SU-DHL-6 (cell line): ENCODE measurements at regions not wholly inside any gene's neighbourhood (a gene's known extent, or its start where the extent isn't known, plus 50 kb on each side); places are given as distances from the start of the nearest gene placed in this dataset.

Source experiments
- H2AFZ ChIP-seq: fragments of 200-600 bp; sonication (generic); 2 replicates; pipeline ENCODE4 v1.6.1; 2014; ENCODE audit warnings: low read depth, mild to moderate bottlenecking, moderate library complexity, mixed read lengths, antibody characterized with exemption, low read length; ENCODE audit not compliant: severe bottlenecking
- H3F3A ChIP-seq: fragments of 200-600 bp; shearing (Covaris generic); 2 replicates; pipeline ENCODE4 v1.6.0; 2016; ENCODE audit warnings: antibody characterized with exemption, mild to moderate bottlenecking; ENCODE audit not compliant: insufficient read depth
- H3K27ac ChIP-seq: fragments of 200-600 bp; sonication (generic); 2 replicates; pipeline ENCODE4 v1.5.1; 2016; ENCODE audit warnings: low read depth, mild to moderate bottlenecking, low read length, moderate library complexity, mixed read lengths
- H3K27me3 ChIP-seq: fragments of 200-600 bp; sonication (generic), shearing (Covaris generic); 2 replicates; pipeline ENCODE4 v1.6.0; 2014; ENCODE audit warnings: mild to moderate bottlenecking, low read length
- H3K36me3 ChIP-seq: fragments of 200-600 bp; sonication (generic); 2 replicates; pipeline ENCODE4 v1.6.1; 2014; ENCODE audit warnings: mild to moderate bottlenecking, low read length, mixed read lengths
- H3K4me2 ChIP-seq: fragments of 300-600, 200-600 bp; shearing (Covaris generic), sonication (generic); 2 replicates; pipeline ENCODE4 v1.6.0; 2014; ENCODE audit warnings: low read length, low read depth, mild to moderate bottlenecking; ENCODE audit not compliant: poor library complexity, severe bottlenecking
- H3K4me3 ChIP-seq: fragments of 200-600 bp; sonication (generic); 2 replicates; pipeline ENCODE4 v1.5.1; 2014; ENCODE audit warnings: antibody characterized with exemption, low read length, mild to moderate bottlenecking, mixed read lengths; ENCODE audit not compliant: insufficient read depth, poor library complexity, severe bottlenecking
- H3K79me2 ChIP-seq: fragments of 200-600 bp; sonication (generic); 2 replicates; pipeline ENCODE4 v1.6.1; 2014; ENCODE audit warnings: mild to moderate bottlenecking, low read length, moderate library complexity; ENCODE audit not compliant: insufficient read depth
- H3K9ac ChIP-seq: fragments of 200-600 bp; sonication (generic); 2 replicates; pipeline ENCODE4 v1.7.0; 2014; ENCODE audit warnings: mild to moderate bottlenecking, low read length
- H3K9me2 ChIP-seq: fragments of 200-600 bp; sonication (generic); replicated peaks from 2 replicates; pipeline ENCODE4 v1.6.1; 2014; ENCODE audit warnings: low read length; ENCODE audit not compliant: insufficient read depth
- H3K9me3 ChIP-seq: fragments of 200-600 bp; sonication (generic); 2 replicates; pipeline ENCODE4 v1.6.1; 2014; ENCODE audit warnings: low read length, mixed read lengths; ENCODE audit not compliant: insufficient read depth
- H4K20me1 ChIP-seq: fragments of 200-600 bp; sonication (generic); 2 replicates; pipeline ENCODE4 v1.6.1; 2014; ENCODE audit warnings: low read depth, mild to moderate bottlenecking, antibody characterized with exemption, low read length, moderate library complexity, mixed read lengths
- EZH2phosphoT487 ChIP-seq: fragments of 200-600 bp; sonication (generic), shearing (Covaris generic); conservative IDR thresholded peaks from 2 replicates; pipeline ENCODE4 v1.6.1; 2018; ENCODE audit warnings: mild to moderate bottlenecking, antibody characterized with exemption, low read length, moderate library complexity, mixed read lengths
- TF ChIP-seq, protein P1 (sequence below): fragments of 200-600 bp; sonication (generic); IDR thresholded peaks from one replicate; pipeline ENCODE4 v1.5.1; 2017; ENCODE audit warnings: antibody characterized with exemption, mild to moderate bottlenecking, low read length, moderate library complexity; ENCODE audit not compliant: insufficient read depth, poor library complexity, severe bottlenecking

- Histone ChIP-seq H4K20me1 (no peaks in the 10 kb centered on the region), H3K36me3 (no peaks in the 10 kb centered on the region), H3K27ac (no peak overlapping the region), H3K4me2 (no peak overlapping the region), H3K9me2 (no peaks in the 10 kb centered on the region), H3K9ac (no peak overlapping the region), H3K79me2 (no peaks in the 10 kb centered on the region), H3K4me3 (no peak overlapping the region), H3K9me3 (no peaks in the 10 kb centered on the region), H3F3A (no peaks in the 10 kb centered on the region), H2AFZ (no peak overlapping the region), H3K27me3 (no peaks in the 10 kb centered on the region)
- TF ChIP-seq, protein P1, sequence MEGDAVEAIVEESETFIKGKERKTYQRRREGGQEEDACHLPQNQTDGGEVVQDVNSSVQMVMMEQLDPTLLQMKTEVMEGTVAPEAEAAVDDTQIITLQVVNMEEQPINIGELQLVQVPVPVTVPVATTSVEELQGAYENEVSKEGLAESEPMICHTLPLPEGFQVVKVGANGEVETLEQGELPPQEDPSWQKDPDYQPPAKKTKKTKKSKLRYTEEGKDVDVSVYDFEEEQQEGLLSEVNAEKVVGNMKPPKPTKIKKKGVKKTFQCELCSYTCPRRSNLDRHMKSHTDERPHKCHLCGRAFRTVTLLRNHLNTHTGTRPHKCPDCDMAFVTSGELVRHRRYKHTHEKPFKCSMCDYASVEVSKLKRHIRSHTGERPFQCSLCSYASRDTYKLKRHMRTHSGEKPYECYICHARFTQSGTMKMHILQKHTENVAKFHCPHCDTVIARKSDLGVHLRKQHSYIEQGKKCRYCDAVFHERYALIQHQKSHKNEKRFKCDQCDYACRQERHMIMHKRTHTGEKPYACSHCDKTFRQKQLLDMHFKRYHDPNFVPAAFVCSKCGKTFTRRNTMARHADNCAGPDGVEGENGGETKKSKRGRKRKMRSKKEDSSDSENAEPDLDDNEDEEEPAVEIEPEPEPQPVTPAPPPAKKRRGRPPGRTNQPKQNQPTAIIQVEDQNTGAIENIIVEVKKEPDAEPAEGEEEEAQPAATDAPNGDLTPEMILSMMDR = no peak
These were observed 230.1 kb upstream of the TPM1 start for GRCh38 chr15:62812515-62812835.

- H3K4me2 ChIP-seq = no peak overlapping the region
- no peaks in the 10 kb centered on the region for H4K20me1 ChIP-seq
- H3K79me2 ChIP-seq = no peaks in the 10 kb centered on the region
- no peak overlapping the region for H3K27ac ChIP-seq
- no peaks in the 10 kb centered on the region for H3K9me3 ChIP-seq
- no peak overlapping the region for H3K9ac ChIP-seq
- H3K36me3 ChIP-seq = no peaks in the 10 kb centered on the region
- TF ChIP-seq, protein P1 = no peak
- no peak for TF ChIP-seq EZH2phosphoT487
- no peak overlapping the region for H2AFZ ChIP-seq
- no peak overlapping the region for H3K4me3 ChIP-seq
- H3K9me2 ChIP-seq = no peaks in the 10 kb centered on the region
- no peaks in the 10 kb centered on the region for H3F3A ChIP-seq
- H3K27me3 ChIP-seq = no peaks in the 10 kb centered on the region
These were observed 226.0 kb upstream of the TPM1 start for GRCh38 chr15:62816342-62817069.

DNA sequence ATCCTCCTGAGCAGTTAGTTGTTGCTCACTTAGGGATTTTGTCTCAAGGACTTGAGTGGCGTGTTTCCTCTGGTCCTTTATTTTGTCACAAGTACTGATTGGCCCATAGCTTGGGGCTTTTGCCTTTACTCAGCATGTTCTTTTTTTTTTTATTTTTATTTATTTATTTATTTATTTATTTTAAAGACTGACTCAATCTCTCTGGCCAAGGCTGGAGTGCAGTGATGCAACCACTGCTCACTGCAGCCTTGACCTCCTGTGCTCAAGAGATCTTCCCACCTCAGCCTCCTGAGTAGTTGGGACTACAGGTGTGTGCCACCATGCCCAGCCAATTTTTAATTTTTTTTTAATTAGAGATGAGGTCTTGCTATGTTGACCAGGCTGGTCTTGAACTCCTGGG lies 223.9 kb upstream of the TPM1 start:
- no peak overlapping the region for H3K4me2 ChIP-seq
- no peaks in the 10 kb centered on the region for H3K9me2 ChIP-seq
- no peak overlapping the region for H3K4me3 ChIP-seq
- H3K79me2 ChIP-seq = no peaks in the 10 kb centered on the region
- H3K36me3 ChIP-seq = no peaks in the 10 kb centered on the region
- H3K9ac ChIP-seq = no peak overlapping the region
- H3K9me3 ChIP-seq = no peaks in the 10 kb centered on the region
- H3F3A ChIP-seq = no peaks in the 10 kb centered on the region
- no peaks in the 10 kb centered on the region for H4K20me1 ChIP-seq
- TF ChIP-seq EZH2phosphoT487 = no peak
- H2AFZ ChIP-seq = no peak overlapping the region
- H3K27ac ChIP-seq = no peak overlapping the region
- no peaks in the 10 kb centered on the region for H3K27me3 ChIP-seq

GRCh38 chr15:62821384-62822131 lies 221.0 kb upstream of the TPM1 start:
- H3K4me2 ChIP-seq = no peak overlapping the region

More at GRCh38 chr15:62821384-62822131, 221.0 kb upstream of the TPM1 start:
- Histone ChIP-seq H3K27ac (no peak overlapping the region), H3K4me3 (no peak overlapping the region), H3K9me3 (no peaks in the 10 kb centered on the region), H3K27me3 (no peaks in the 10 kb centered on the region), H3K79me2 (no peaks in the 10 kb centered on the region), H3K36me3 (no peaks in the 10 kb centered on the region), H3F3A (no peaks in the 10 kb centered on the region), H3K9me2 (no peaks in the 10 kb centered on the region), H3K9ac (no peak overlapping the region), H2AFZ (no peak overlapping the region), H4K20me1 (no peaks in the 10 kb centered on the region)
- TF ChIP-seq, protein P1 = no peak
- no peak for TF ChIP-seq EZH2phosphoT487
